Gastroesophageal sphincter (tissue), 4 donors: ENCODE measurements at regions not wholly inside any gene's neighbourhood (a gene's known extent, or its start where the extent isn't known, plus 50 kb on each side); places are given as distances from the start of the nearest gene placed in this dataset.

Experiments used
- ATAC-seq: fragments of 150-250 bp; one replicate; pipeline ENCODE4 v1.9.1; 2016; ENCODE audit warnings: mild to moderate bottlenecking, moderate library complexity
- H3K27ac ChIP-seq, 4 donors: fragments of 200-600 bp; sonication (generic) in 3 of 4; 1 replicate in 3 of 4; 2 replicates in 1 of 4; pipeline ENCODE4 v1.5.1; 2016 to 2019
- H3K27me3 ChIP-seq: fragments of 200-600 bp; sonication (generic); one replicate; pipeline ENCODE4 v1.5.1; 2019
- H3K36me3 ChIP-seq, 2 donors: fragments of 200-600 bp; sonication (generic); one replicate each; pipeline ENCODE4 v1.5.1; 2019; ENCODE audit warnings: control low read depth in 1 of 2
- H3K4me1 ChIP-seq, 3 donors: fragments of 200-600 bp; sonication (generic); 1 replicate in 2 of 3; 2 replicates in 1 of 3; pipeline ENCODE4 v1.5.1; 2016 to 2019; ENCODE audit warnings: control low read depth in 2 of 3
- H3K4me3 ChIP-seq, 2 donors: fragments of 200-600 bp; sonication (generic); one replicate each; pipeline ENCODE4 v1.5.1; 2019; ENCODE audit warnings: mild to moderate bottlenecking in 1 of 2, moderate library complexity in 1 of 2
- H3K9me3 ChIP-seq, 3 donors: fragments of 200-600 bp; sonication (generic); one replicate each; pipeline ENCODE4 v1.5.1; 2017 to 2019; ENCODE audit warnings: control low read depth in 2 of 3
- CTCF ChIP-seq, 4 experiments: fragments of 200-600 bp in 2 of 4; fragments of 450-650 bp in 2 of 4; sonication (generic) in 1 of 4; IDR thresholded peaks; one replicate each; pipeline ENCODE4 v1.5.1; 2017 to 2019; ENCODE audit warnings: antibody characterized with exemption in 4 of 4, mild to moderate bottlenecking in 2 of 4, moderate library complexity in 2 of 4
- EP300 ChIP-seq: sonication (generic); formaldehyde crosslinking; IDR thresholded peaks from one replicate; pipeline ENCODE4 v1.6.1; 2017; ENCODE audit warnings: antibody characterized with exemption, mild to moderate bottlenecking
- POLR2A ChIP-seq, 2 donors: fragments of 450-650 bp; IDR thresholded peaks; one replicate each; pipeline ENCODE4 v1.6.1; 2017; ENCODE audit warnings: antibody characterized with exemption in 2 of 2, mild to moderate bottlenecking in 2 of 2, moderate library complexity in 1 of 2
- POLR2AphosphoS5 ChIP-seq: sonication (generic); formaldehyde crosslinking; IDR thresholded peaks from one replicate; pipeline ENCODE4 v1.6.1; 2017; ENCODE audit warnings: antibody characterized with exemption
- WGBS, 2 donors: methylation state at CpG; one replicate each; pipeline ENCODE4 v1.1.5; 2018; ENCODE audit warnings: low coverage in 1 of 2; 5-methylcytosine and 5-hydroxymethylcytosine counted together

- H3K27ac ChIP-seq: no peak overlapping the region
- no peaks in the 10 kb centered on the region for H3K36me3 ChIP-seq
- WGBS, 2 donors: 31% methylated on average over 3 of the region's 3 CpGs
- TF ChIP-seq CTCF (IDR thresholded peaks at IDR 0.05) (no peak), EP300 (no peak), POLR2AphosphoS5 (no peak), POLR2A (IDR thresholded peaks at IDR 0.05) (no peak)
- no peak overlapping the region for H3K4me3 ChIP-seq
- H3K9me3 ChIP-seq: no peaks in the 10 kb centered on the region
- no peaks in the 10 kb centered on the region for H3K4me1 ChIP-seq
- ATAC-seq: no peak
- no peaks in the 10 kb centered on the region for H3K27me3 ChIP-seq
Observed at GRCh38 chrX:138946926-138947325, 235.4 kb upstream of the FGF13 start.

- WGBS, 2 donors: 57 to 73% methylated on average over 3 to 5 of the region's 6 CpGs
- Histone ChIP-seq H3K27me3 (no peaks in the 10 kb centered on the region), H3K27ac (no peak overlapping the region)
Observed at GRCh38 chrX:138945219-138945618, 233.7 kb upstream of the FGF13 start.

GRCh38 chrX:138939038-138939437 is 227.5 kb upstream of the FGF13 start:
- Histone ChIP-seq H3K9me3 (no peaks in the 10 kb centered on the region), H3K4me1 (no peaks in the 10 kb centered on the region), H3K27me3 (no peaks in the 10 kb centered on the region), H3K36me3 (no peaks in the 10 kb centered on the region), H3K4me3 (no peak overlapping the region), H3K27ac (no peak overlapping the region)
- ATAC-seq: no peak
- no peak for TF ChIP-seq EP300
- TF ChIP-seq CTCF (IDR thresholded peaks at IDR 0.05): no peak
- no peak for TF ChIP-seq POLR2AphosphoS5

More at GRCh38 chrX:138945219-138945618, 233.7 kb upstream of the FGF13 start:
- H3K9me3 ChIP-seq: no peaks in the 10 kb centered on the region
- no peak overlapping the region for H3K4me3 ChIP-seq
- no peaks in the 10 kb centered on the region for H3K4me1 ChIP-seq
- no peak for TF ChIP-seq POLR2AphosphoS5
- no peak for TF ChIP-seq POLR2A (IDR thresholded peaks at IDR 0.05)
- TF ChIP-seq EP300: no peak
- TF ChIP-seq CTCF (IDR thresholded peaks at IDR 0.05): no peak
- H3K36me3 ChIP-seq: no peaks in the 10 kb centered on the region
- no peak for ATAC-seq

- Histone ChIP-seq H3K36me3 (no peaks in the 10 kb centered on the region), H3K27me3 (no peaks in the 10 kb centered on the region), H3K9me3 (no peaks in the 10 kb centered on the region), H3K4me1 (no peaks in the 10 kb centered on the region), H3K4me3 (no peak overlapping the region), H3K27ac (no peak overlapping the region)
- TF ChIP-seq EP300 (no peak), POLR2A (IDR thresholded peaks at IDR 0.05) (no peak), POLR2AphosphoS5 (no peak), CTCF (IDR thresholded peaks at IDR 0.05) (no peak)
- WGBS, 2 donors: 0 to 50% methylated on average over 1 of the region's 1 CpG
- ATAC-seq: no peak
Observed at GRCh38 chrX:138938003-138938402, 226.5 kb upstream of the FGF13 start.

GRCh38 chrX:138931212-138931611 is 219.7 kb upstream of the FGF13 start:
- no peak for ATAC-seq
- Histone ChIP-seq H3K36me3 (no peaks in the 10 kb centered on the region), H3K27ac (no peak overlapping the region), H3K4me3 (no peak overlapping the region), H3K27me3 (no peaks in the 10 kb centered on the region), H3K4me1 (no peaks in the 10 kb centered on the region), H3K9me3 (no peaks in the 10 kb centered on the region)
- WGBS, 2 donors: 60% methylated on average over 2 of the region's 2 CpGs; no CpG with 5 or more reads in 1 of the 2 donors
- no peak for TF ChIP-seq CTCF (IDR thresholded peaks at IDR 0.05)
- no peak for TF ChIP-seq POLR2AphosphoS5
- TF ChIP-seq EP300: no peak
- TF ChIP-seq POLR2A (IDR thresholded peaks at IDR 0.05): no peak
